Activated CD4-positive, alpha-beta T cell treated with anti-CD3 and anti-CD28 coated beads for 36 hours (primary cell): ENCODE measurements at regions not wholly inside any gene's neighbourhood (a gene's known extent, or its start where the extent isn't known, plus 50 kb on each side); places are given as distances from the start of the nearest gene placed in this dataset.

Experiments used
- ATAC-seq: fragments of 200-7000 bp; cut with Tn5 transposase; one replicate; pipeline ENCODE4 v1.10.0; 2021; ENCODE audit warnings: mild to moderate bottlenecking, moderate library complexity
- CTCF ChIA-PET: fragments of 350-600 bp; sonication (Branson Sonifier 250); formaldehyde crosslinking; loops from one replicate; lab custom pipeline; 2021; ENCODE audit warnings: antibody characterized with exemption; lab: Charles Lee
- POLR2A ChIA-PET: fragments of 350-600 bp; sonication (Branson Sonifier 250); formaldehyde crosslinking; loops from one replicate; lab custom pipeline; 2021; ENCODE audit warnings: antibody characterized with exemption, inconsistent platforms; lab: Charles Lee
- DNase-seq: peaks from one replicate; pipeline ENCODE4 v3.0.0-alpha.2; 2020
- H3K27ac Mint-ChIP-seq: one replicate; pipeline ENCODE4 v1.8.0; 2021; ENCODE audit warnings: mixed read lengths
- H3K27me3 Mint-ChIP-seq: one replicate; pipeline ENCODE4 v1.8.0; 2021; ENCODE audit warnings: mixed read lengths
- H3K36me3 Mint-ChIP-seq: one replicate; pipeline ENCODE4 v1.8.0; 2021; ENCODE audit warnings: low read depth, mixed read lengths
- H3K4me1 Mint-ChIP-seq: one replicate; pipeline ENCODE4 v1.8.0; 2021; ENCODE audit warnings: mixed read lengths
- H3K4me3 Mint-ChIP-seq: one replicate; pipeline ENCODE4 v1.8.0; 2021; ENCODE audit warnings: mild to moderate bottlenecking, moderate library complexity, mixed read lengths
- H3K9me3 Mint-ChIP-seq: one replicate; pipeline ENCODE4 v1.8.0; 2021; ENCODE audit warnings: low read depth, mixed read lengths
- intact Hi-C, 2 experiments: fragments of 100-400 bp; cut with DNase I in 1 of 2; cut with micrococcal nuclease in 1 of 2; formaldehyde crosslinking; loops; one replicate each; pipeline versions ENCODE4 v1.14.2 to v1.15.1; 2022 to 2024; cut with DNase I, micrococcal nuclease

DNA sequence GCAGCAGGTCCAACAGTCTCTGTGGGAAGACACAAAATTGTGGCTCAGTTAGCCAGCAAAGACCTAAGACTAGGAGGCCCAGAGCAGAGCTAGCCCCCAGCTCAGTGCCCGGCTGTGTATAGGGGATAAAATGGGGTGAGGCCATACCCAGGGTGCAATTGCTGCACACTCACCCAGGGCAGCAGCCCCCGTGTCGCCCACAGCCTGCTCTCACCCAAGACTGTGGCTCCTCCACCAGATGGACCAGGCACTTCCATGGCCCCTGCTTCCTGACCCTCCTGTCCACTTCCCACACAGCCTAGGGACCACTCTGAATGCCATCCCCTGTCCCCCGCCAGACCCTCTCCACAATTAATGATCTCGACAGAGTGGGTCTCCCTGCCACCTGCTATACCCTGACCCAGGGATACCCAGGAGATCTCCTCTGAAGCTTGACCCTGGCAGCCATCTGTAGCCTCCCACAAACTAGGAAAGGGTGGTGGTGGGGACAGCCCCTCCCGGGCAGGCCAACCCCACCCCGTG is 85.7 kb downstream of the HS1BP3 start:
- Mint-ChIP-seq H3K27me3 (peaks cover 3% of the 10 kb centered on the region), H3K4me1 (no peaks in the 10 kb centered on the region), H3K36me3 (no peaks in the 10 kb centered on the region), H3K4me3 (no peak overlapping the region), H3K9me3 (no peaks in the 10 kb centered on the region), H3K27ac (no peak overlapping the region)
- no peak for DNase-seq
- ChIA-PET POLR2A (no interaction called here), CTCF (interaction anchor here (1.7 kb wide), 1 partner anchor 10 kb away, joined by 5 read pairs; no protein-coding TSS in a partner anchor)
- intact Hi-C loops = no loop called here
- no peak for ATAC-seq

GRCh38 chr2:20565623-20566236 is 85.2 kb downstream of the HS1BP3 start:
- ChIA-PET POLR2A (no interaction called here), CTCF (interaction anchor here (0.6 to 1.7 kb wide), 2 partner anchors 9 to 21 kb away, joined by 4 to 5 read pairs; no protein-coding TSS in a partner anchor)
- Mint-ChIP-seq H3K27ac (no peak overlapping the region), H3K4me1 (no peaks in the 10 kb centered on the region), H3K27me3 (peaks cover 3% of the 10 kb centered on the region), H3K36me3 (no peaks in the 10 kb centered on the region), H3K9me3 (no peaks in the 10 kb centered on the region), H3K4me3 (no peak overlapping the region)
- ATAC-seq (no peak), DNase-seq (no peak)
- intact Hi-C loops = no loop called here

DNA sequence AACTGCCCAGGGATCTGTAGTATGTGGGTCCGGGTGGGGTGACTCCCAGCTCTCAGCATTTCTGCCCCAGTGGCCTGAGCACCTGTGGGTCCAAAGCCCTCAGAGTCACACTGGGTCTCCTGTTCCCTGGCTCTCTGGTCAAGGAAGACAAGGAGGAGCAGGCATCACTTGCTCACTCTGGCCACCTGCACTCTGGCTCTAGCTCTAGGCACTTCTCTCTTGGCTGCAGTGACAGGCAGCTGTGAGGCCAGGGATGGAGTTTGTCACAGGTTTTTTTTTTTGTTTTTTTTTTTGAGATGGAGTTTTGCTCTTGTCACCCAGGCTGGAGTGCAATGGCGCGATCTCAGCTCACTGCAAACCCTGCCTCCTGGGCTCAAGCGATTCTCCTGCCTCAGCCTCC is 84.6 kb downstream of the HS1BP3 start:
- Mint-ChIP-seq H3K4me1 (no peaks in the 10 kb centered on the region), H3K9me3 (no peaks in the 10 kb centered on the region), H3K4me3 (no peak overlapping the region), H3K27ac (no peak overlapping the region), H3K27me3 (peaks cover 3% of the 10 kb centered on the region), H3K36me3 (no peaks in the 10 kb centered on the region)
- ATAC-seq (no peak), DNase-seq (no peak)
- intact Hi-C loops = no loop called here
- ChIA-PET CTCF (interaction anchor here (0.6 to 1.7 kb wide), 2 partner anchors 9 to 20 kb away, joined by 4 to 5 read pairs; no protein-coding TSS in a partner anchor), POLR2A (no interaction called here)

- CTCF ChIA-PET = interaction anchor here (0.5 kb wide), 1 partner anchor 51 kb away, joined by 3 read pairs; no protein-coding TSS in a partner anchor
- ATAC-seq (no peak), DNase-seq (no peak)
- no peak overlapping the region for H3K27ac Mint-ChIP-seq
- H3K4me1 Mint-ChIP-seq = no peaks in the 10 kb centered on the region
- H3K27me3 Mint-ChIP-seq = peaks cover 3% of the 10 kb centered on the region
- H3K9me3 Mint-ChIP-seq = no peaks in the 10 kb centered on the region
- POLR2A ChIA-PET = no interaction called here
- no peak overlapping the region for H3K4me3 Mint-ChIP-seq
- no peaks in the 10 kb centered on the region for H3K36me3 Mint-ChIP-seq
- intact Hi-C loops = no loop called here
These were observed 83.6 kb downstream of the HS1BP3 start for GRCh38 chr2:20567159-20567925.
